ENCODE measurements at regions not wholly inside any gene's neighbourhood (a gene's known extent, or its start where the extent isn't known, plus 50 kb on each side); places are given as distances from the start of the nearest gene placed in this dataset.

- DNase-seq (ENCODE audit: low read depth), result no peak
- H3K4me3 ChIP-seq (ENCODE audit: low read depth, low read length), result no peak overlapping the region
- TF ChIP-seq, protein P1, sequence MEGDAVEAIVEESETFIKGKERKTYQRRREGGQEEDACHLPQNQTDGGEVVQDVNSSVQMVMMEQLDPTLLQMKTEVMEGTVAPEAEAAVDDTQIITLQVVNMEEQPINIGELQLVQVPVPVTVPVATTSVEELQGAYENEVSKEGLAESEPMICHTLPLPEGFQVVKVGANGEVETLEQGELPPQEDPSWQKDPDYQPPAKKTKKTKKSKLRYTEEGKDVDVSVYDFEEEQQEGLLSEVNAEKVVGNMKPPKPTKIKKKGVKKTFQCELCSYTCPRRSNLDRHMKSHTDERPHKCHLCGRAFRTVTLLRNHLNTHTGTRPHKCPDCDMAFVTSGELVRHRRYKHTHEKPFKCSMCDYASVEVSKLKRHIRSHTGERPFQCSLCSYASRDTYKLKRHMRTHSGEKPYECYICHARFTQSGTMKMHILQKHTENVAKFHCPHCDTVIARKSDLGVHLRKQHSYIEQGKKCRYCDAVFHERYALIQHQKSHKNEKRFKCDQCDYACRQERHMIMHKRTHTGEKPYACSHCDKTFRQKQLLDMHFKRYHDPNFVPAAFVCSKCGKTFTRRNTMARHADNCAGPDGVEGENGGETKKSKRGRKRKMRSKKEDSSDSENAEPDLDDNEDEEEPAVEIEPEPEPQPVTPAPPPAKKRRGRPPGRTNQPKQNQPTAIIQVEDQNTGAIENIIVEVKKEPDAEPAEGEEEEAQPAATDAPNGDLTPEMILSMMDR (IDR thresholded peaks at IDR 0.05; ENCODE audit: control insufficient read depth, extremely low read depth, insufficient read depth), result no peak
Observed at GRCh38 chr17:63347475-63347874, 98.6 kb downstream of the CYB561 start.

DNA sequence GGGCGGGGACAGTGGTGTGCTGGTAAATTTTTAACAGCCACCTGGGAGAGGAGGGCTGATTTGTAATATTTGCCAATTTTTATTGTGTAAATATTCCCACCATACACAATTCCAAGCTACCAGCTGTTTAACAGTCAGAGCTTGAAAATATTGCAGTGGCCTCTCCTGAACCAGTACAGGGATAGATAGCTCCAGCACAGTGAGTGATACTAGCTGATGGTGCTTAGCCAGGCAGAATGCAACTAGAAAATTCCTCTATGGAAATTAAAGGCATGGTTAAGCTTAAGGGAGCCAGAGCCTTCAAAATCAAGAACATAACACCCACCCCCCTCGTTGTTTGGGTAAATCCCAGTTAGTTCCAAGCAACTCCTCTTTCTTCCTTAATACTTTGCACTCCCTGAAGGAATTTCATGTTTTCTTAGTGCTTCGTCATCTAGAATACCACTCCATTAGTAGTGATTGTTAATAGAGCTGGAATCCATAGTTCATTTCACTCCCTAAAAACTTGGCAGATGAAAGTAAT, 96.6 kb downstream of the CYB561 start:
- TF ChIP-seq, protein P1 (IDR thresholded peaks at IDR 0.05; ENCODE audit: control insufficient read depth, extremely low read depth, insufficient read depth), result no peak
- no peak for DNase-seq (ENCODE audit: low read depth)
- no peak overlapping the region for H3K4me3 ChIP-seq (ENCODE audit: low read depth, low read length)

GRCh38 chr17:63350364-63350763, 95.7 kb downstream of the CYB561 start:
- no peak for DNase-seq (ENCODE audit: low read depth)
- TF ChIP-seq, protein P1 (IDR thresholded peaks at IDR 0.05; ENCODE audit: control insufficient read depth, extremely low read depth, insufficient read depth), result no peak
- H3K4me3 ChIP-seq (ENCODE audit: low read depth, low read length), result no peak overlapping the region

DNA sequence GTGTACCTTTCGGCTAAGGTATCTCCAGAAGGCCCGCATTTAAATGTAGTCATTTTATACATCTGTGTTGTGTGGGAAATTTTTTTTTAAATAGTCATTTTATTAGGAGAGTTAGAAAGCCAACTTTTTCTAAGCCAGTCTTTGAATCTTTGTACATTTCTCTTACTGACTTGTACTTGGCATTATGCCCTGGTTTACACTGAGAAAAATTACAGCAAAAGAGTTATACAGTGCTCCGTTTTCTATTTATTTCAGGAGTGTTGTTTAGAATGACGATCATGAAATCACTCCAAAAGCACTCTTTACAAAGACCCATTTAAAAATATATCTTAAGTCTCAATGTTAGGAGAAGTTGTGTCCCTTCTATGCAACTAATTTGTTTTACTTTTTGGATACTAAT, 91.8 kb downstream of the CYB561 start:
- no peak for DNase-seq (ENCODE audit: low read depth)
- TF ChIP-seq, protein P1 (IDR thresholded peaks at IDR 0.05; ENCODE audit: control insufficient read depth, extremely low read depth, insufficient read depth), result no peak
- H3K4me3 ChIP-seq (ENCODE audit: low read depth, low read length), result no peak overlapping the region

GRCh38 chr17:63356337-63356757, 89.8 kb downstream of the CYB561 start:
- H3K4me3 ChIP-seq (ENCODE audit: low read depth, low read length), result no peak overlapping the region
- DNase-seq (ENCODE audit: low read depth), result no peak
- TF ChIP-seq, protein P1 (IDR thresholded peaks at IDR 0.05; ENCODE audit: control insufficient read depth, extremely low read depth, insufficient read depth), result no peak

- no peak overlapping the region for H3K4me3 ChIP-seq (ENCODE audit: low read depth, low read length)
- DNase-seq (ENCODE audit: low read depth), result no peak
- TF ChIP-seq, protein P1 (IDR thresholded peaks at IDR 0.05; ENCODE audit: control insufficient read depth, extremely low read depth, insufficient read depth), result no peak
Observed at GRCh38 chr17:63358111-63358839, 87.8 kb downstream of the CYB561 start.

DNA sequence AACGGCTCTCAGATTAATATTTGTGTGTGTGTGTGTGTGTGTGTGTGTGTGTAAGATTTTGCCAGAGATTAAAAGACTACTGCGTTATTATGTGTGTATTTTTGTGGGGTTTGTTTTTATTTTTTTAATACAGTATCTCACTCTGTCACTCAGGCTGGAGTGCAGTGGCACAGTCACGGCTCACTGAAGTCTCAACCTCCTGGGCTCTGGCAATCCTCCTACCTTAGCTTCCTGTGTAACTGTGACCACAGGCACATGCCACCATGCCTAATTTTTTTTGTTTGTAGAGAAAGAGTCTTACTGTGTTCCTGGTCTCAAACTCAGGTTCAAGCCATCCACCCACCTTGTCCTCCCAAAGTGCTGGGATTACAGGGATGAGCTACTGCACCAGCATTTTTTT, 87.2 kb downstream of the CYB561 start:
- H3K4me3 ChIP-seq (ENCODE audit: low read depth, low read length), result no peak overlapping the region
- TF ChIP-seq, protein P1 (IDR thresholded peaks at IDR 0.05; ENCODE audit: control insufficient read depth, extremely low read depth, insufficient read depth), result no peak
- no peak for DNase-seq (ENCODE audit: low read depth)
